T-cell (primary cell): ENCODE measurements at regions not wholly inside any gene's neighbourhood (a gene's known extent, or its start where the extent isn't known, plus 50 kb on each side); places are given as distances from the start of the nearest gene placed in this dataset.

Experiments used
- ATAC-seq, 4 experiments: fragments of 200-7000 bp in 3 of 4; fragments of 150-1000 bp in 1 of 4; cut with Tn5 transposase; replicated peaks in 1 of 4; 1 replicate in 3 of 4; 2 replicates in 1 of 4; pipeline ENCODE4 v1.10.0; 2021; ENCODE audit warnings: moderate library complexity in 3 of 4, mild to moderate bottlenecking in 2 of 4, moderate number of reproducible peaks in 1 of 4
- CTCF ChIA-PET, 2 donors: fragments of 300-600 bp; sonication (Branson Sonifier 250); formaldehyde crosslinking; loops; one replicate each; lab custom pipeline; 2022; ENCODE audit warnings: antibody characterized with exemption in 2 of 2; lab: Charles Lee
- POLR2A ChIA-PET, 2 donors: fragments of 300-600 bp; sonication (Branson Sonifier 250); formaldehyde crosslinking; loops; one replicate each; lab custom pipeline; 2022; ENCODE audit warnings: antibody characterized with exemption in 2 of 2; lab: Charles Lee
- DNase-seq, 35 experiments: peaks; one replicate each; pipeline versions ENCODE4 v3.0.0 to v3.0.0-alpha.2; 2013 to 2023
- H3K27ac ChIP-seq: one replicate; pipeline ENCODE4 v1.5.1; 2013; ENCODE audit warnings: low read length
- H3K27me3 ChIP-seq, 2 experiments: replicated peaks in 1 of 2; 1 replicate in 1 of 2; 2 replicates in 1 of 2; pipeline versions ENCODE4 v1.6.1 to v1.7.0; 2013; ENCODE audit warnings: low read length in 1 of 2, mixed read lengths in 1 of 2; ENCODE audit not compliant: control insufficient read depth in 2 of 2, insufficient read depth in 2 of 2; ENCODE audit errors: extremely low read depth in 1 of 2
- H3K36me3 ChIP-seq, 2 donors: 1 replicate in 1 of 2; 2 replicates in 1 of 2; pipeline versions ENCODE4 v1.6.1 to v1.7.0; 2013; ENCODE audit warnings: low read length in 1 of 2; ENCODE audit not compliant: control insufficient read depth in 2 of 2, insufficient read depth in 1 of 2; ENCODE audit errors: extremely low read depth in 1 of 2
- H3K4me1 ChIP-seq, 2 experiments: 1 replicate in 1 of 2; 2 replicates in 1 of 2; pipeline versions ENCODE4 v1.6.1 to v1.7.0; 2013; ENCODE audit warnings: low read length in 2 of 2, mixed read lengths in 1 of 2; ENCODE audit not compliant: insufficient read depth in 2 of 2, control insufficient read depth in 1 of 2; ENCODE audit errors: extremely low read depth in 1 of 2
- H3K4me3 ChIP-seq, 2 donors: 1 replicate in 1 of 2; 2 replicates in 1 of 2; pipeline versions ENCODE4 v1.5.1 to v1.7.0; 2013; ENCODE audit warnings: mild to moderate bottlenecking in 2 of 2, low read length in 1 of 2, moderate library complexity in 1 of 2; ENCODE audit not compliant: control insufficient read depth in 1 of 2; ENCODE audit errors: extremely low read depth in 1 of 2
- H3K9me3 ChIP-seq: 2 replicates; pipeline ENCODE4 v1.7.0; 2013
- H3K27ac Mint-ChIP-seq, 2 donors: one replicate each; pipeline ENCODE4 v1.8.0; 2020 to 2021; ENCODE audit warnings: mild to moderate bottlenecking in 2 of 2, mixed read lengths in 2 of 2
- H3K27me3 Mint-ChIP-seq, 2 donors: one replicate each; pipeline ENCODE4 v1.8.0; 2021 to 2022; ENCODE audit warnings: mixed read lengths in 2 of 2
- H3K36me3 Mint-ChIP-seq: one replicate; pipeline ENCODE4 v1.8.0; 2021; ENCODE audit warnings: mixed read lengths
- H3K4me1 Mint-ChIP-seq, 3 donors: one replicate each; pipeline ENCODE4 v1.8.0; 2020 to 2022; ENCODE audit warnings: mixed read lengths in 3 of 3, mild to moderate bottlenecking in 1 of 3
- H3K4me3 Mint-ChIP-seq, 3 donors: one replicate each; pipeline ENCODE4 v1.8.0; 2020 to 2022; ENCODE audit warnings: mild to moderate bottlenecking in 3 of 3, mixed read lengths in 3 of 3, moderate library complexity in 3 of 3
- H3K9me3 Mint-ChIP-seq, 3 donors: one replicate each; pipeline ENCODE4 v1.8.0; 2020 to 2022; ENCODE audit warnings: mixed read lengths in 3 of 3
- WGBS: methylation state at CpG from one replicate; pipeline ENCODE4 v1.1.5; 2013; ENCODE audit warnings: missing lambda C conversion rate; ENCODE audit not compliant: insufficient coverage; 5-methylcytosine and 5-hydroxymethylcytosine counted together

DNA sequence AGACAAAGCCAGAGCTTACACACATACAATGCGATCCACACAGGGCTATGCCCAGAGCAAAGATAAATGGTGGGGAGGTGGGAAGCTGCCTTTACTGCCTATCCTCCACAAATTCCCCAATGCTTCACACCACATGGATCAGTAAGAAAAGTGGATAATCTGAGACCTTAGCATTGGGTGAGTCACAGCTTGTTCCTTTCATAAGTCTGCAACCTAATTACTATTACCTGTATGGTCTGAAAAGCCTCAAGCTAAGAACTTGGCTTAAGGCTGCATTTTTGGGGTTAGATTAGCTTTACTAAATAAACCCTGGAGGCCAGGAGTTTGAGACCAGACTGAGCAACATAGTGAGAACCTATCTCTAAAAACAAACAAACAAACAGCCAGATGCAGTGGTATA is 66.0 kb upstream of the BTBD3 start:
- Histone ChIP-seq H3K4me3 (no peak overlapping the region), H3K36me3 (no peaks in the 10 kb centered on the region), H3K27me3 (no peaks in the 10 kb centered on the region), H3K27ac (no peak overlapping the region), H3K4me1 (no peaks in the 10 kb centered on the region), H3K9me3 (no peaks in the 10 kb centered on the region)
- WGBS, result no CpG with 5 or more reads among the region's 1 CpG
- no peak overlapping the region for H3K4me3 Mint-ChIP-seq
- no peaks in the 10 kb centered on the region for H3K4me1 Mint-ChIP-seq
- CTCF ChIA-PET, result no interaction called here
- H3K27ac Mint-ChIP-seq, result no peak overlapping the region
- H3K36me3 Mint-ChIP-seq, result no peaks in the 10 kb centered on the region
- peaks cover 2 to 30% (median 6%) of the 10 kb centered on the region in 3 donors for H3K9me3 Mint-ChIP-seq
- DNase-seq (no peak), ATAC-seq (no peak)
- POLR2A ChIA-PET, result no interaction called here
- peaks cover 0 to 10% of the 10 kb centered on the region in 2 donors for H3K27me3 Mint-ChIP-seq

- Mint-ChIP-seq H3K4me3 (no peak overlapping the region), H3K4me1 (no peaks in the 10 kb centered on the region), H3K27me3 (peaks cover 0 to 10% of the 10 kb centered on the region in 2 donors), H3K27ac (no peak overlapping the region), H3K36me3 (no peaks in the 10 kb centered on the region), H3K9me3 (peaks cover 2 to 29% (median 6%) of the 10 kb centered on the region in 3 donors)
- Histone ChIP-seq H3K36me3 (no peaks in the 10 kb centered on the region), H3K4me1 (no peaks in the 10 kb centered on the region), H3K9me3 (no peaks in the 10 kb centered on the region), H3K4me3 (no peak overlapping the region), H3K27me3 (no peaks in the 10 kb centered on the region), H3K27ac (no peak overlapping the region)
- ATAC-seq (no peak), DNase-seq (no peak)
- POLR2A ChIA-PET, result no interaction called here
- WGBS, result no CpG with 5 or more reads among the region's 2 CpGs
- CTCF ChIA-PET, result no interaction called here
These were observed 65.5 kb upstream of the BTBD3 start for GRCh38 chr20:11852189-11852588.

DNA sequence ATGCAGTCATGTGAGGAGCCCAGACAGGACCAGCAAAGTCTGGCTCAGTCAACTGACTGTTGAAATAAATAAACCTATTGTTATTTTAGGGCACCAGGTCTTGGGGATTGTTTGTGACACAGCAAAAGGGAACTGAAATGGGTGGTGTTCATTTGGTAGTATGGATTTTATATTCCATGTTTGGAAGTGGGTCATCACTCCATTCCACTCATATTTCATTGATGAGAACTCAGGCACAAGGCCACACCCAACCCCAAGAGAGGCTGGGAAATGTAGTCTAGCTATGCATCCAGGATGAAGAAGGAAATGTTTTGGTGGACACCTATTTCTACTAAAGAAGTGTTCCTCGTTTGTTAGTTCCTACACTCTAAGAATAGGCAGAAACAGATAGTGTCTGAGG is 64.9 kb upstream of the BTBD3 start:
- Histone ChIP-seq H3K27ac (no peak overlapping the region), H3K9me3 (no peaks in the 10 kb centered on the region), H3K4me1 (no peaks in the 10 kb centered on the region), H3K36me3 (no peaks in the 10 kb centered on the region), H3K27me3 (no peaks in the 10 kb centered on the region), H3K4me3 (no peak overlapping the region)
- Mint-ChIP-seq H3K4me1 (no peaks in the 10 kb centered on the region), H3K27me3 (peaks cover 0 to 10% of the 10 kb centered on the region in 2 donors), H3K36me3 (no peaks in the 10 kb centered on the region), H3K4me3 (no peak overlapping the region), H3K9me3 (peaks cover 2 to 26% (median 6%) of the 10 kb centered on the region in 3 donors), H3K27ac (no peak overlapping the region)
- no CpG with 5 or more reads among the region's 1 CpG for WGBS
- DNase-seq, result no peak
- POLR2A ChIA-PET, result no interaction called here
- CTCF ChIA-PET, result no interaction called here
- no peak for ATAC-seq

DNA sequence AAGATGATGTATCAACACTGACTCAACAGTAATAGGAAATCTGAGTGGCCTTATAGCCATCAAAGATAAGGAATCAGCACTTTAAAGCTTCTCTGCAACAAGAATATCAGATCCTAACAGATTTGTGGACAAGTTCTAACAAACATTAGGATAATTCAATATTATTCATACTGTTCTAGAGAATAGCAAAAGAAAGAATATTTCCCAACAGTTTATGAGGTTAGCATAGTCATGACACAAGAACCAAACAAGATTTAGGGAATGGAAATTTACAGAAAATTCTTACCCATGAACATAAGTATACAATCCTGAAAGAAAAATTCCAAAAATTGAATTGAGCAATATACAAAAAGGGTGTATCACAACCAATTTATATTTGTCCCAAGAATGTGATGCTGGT is 64.3 kb upstream of the BTBD3 start:
- Mint-ChIP-seq H3K4me3 (no peak overlapping the region), H3K36me3 (no peaks in the 10 kb centered on the region), H3K9me3 (peaks cover 2 to 26% (median 6%) of the 10 kb centered on the region in 3 donors), H3K27me3 (peaks cover 0 to 10% of the 10 kb centered on the region in 2 donors), H3K27ac (no peak overlapping the region), H3K4me1 (no peaks in the 10 kb centered on the region)
- no peak overlapping the region for H3K4me3 ChIP-seq
- no peak overlapping the region for H3K27ac ChIP-seq
- DNase-seq (no peak), ATAC-seq (no peak)
- no peaks in the 10 kb centered on the region for H3K9me3 ChIP-seq
- no peaks in the 10 kb centered on the region for H3K36me3 ChIP-seq
- CTCF ChIA-PET, result no interaction called here
- POLR2A ChIA-PET, result no interaction called here
- H3K4me1 ChIP-seq, result no peaks in the 10 kb centered on the region
- no peaks in the 10 kb centered on the region for H3K27me3 ChIP-seq

DNA sequence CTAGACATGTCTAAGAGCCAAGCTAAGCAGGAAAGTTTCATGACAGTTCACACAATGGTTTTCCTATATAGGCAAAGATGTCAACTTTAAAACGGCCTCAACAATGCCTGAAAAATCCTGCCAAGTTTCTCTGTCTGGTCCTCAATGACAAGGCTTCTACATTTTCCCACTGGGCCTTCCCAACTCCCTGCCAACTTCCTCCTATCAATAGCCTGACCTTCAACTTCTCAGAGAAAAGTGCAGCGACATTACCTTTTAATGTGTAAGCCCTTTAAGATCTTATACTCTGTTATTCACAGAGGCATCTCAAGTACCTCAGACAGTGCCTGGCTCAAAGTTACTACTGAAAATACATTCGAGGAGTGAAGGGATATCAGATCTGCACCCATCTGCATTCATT is 56.2 kb upstream of the BTBD3 start:
- H3K4me3 Mint-ChIP-seq, result no peak overlapping the region
- peaks cover 0 to 4% (median 3%) of the 10 kb centered on the region in 3 donors for H3K9me3 Mint-ChIP-seq
- H3K4me3 ChIP-seq, result no peak overlapping the region
- no peaks in the 10 kb centered on the region for H3K36me3 Mint-ChIP-seq
- no peak overlapping the region for H3K27ac ChIP-seq
- no peaks in the 10 kb centered on the region for H3K9me3 ChIP-seq
- ChIA-PET POLR2A (interaction anchor here in 1 of 2 donors (0.6 kb wide), 1 partner anchor 37 kb away, joined by 3 read pairs; no protein-coding TSS in a partner anchor), CTCF (no interaction called here)
- no peak overlapping the region for H3K27ac Mint-ChIP-seq
- H3K27me3 ChIP-seq, result no peaks in the 10 kb centered on the region
- H3K36me3 ChIP-seq, result no peaks in the 10 kb centered on the region
- WGBS, result 55% methylated on average over 2 of the region's 3 CpGs
- ATAC-seq (no peak), DNase-seq (no peak)
- no peaks in the 10 kb centered on the region for H3K4me1 ChIP-seq
- no peaks in the 10 kb centered on the region for H3K4me1 Mint-ChIP-seq
- peaks cover 0 to 10% of the 10 kb centered on the region in 2 donors for H3K27me3 Mint-ChIP-seq

- POLR2A ChIA-PET, result no interaction called here
- H3K27me3 ChIP-seq, result no peaks in the 10 kb centered on the region
- H3K27ac ChIP-seq, result no peak overlapping the region
- Mint-ChIP-seq H3K4me3 (no peak overlapping the region), H3K9me3 (peaks cover 0 to 3% (median 0%) of the 10 kb centered on the region in 3 donors), H3K4me1 (no peaks in the 10 kb centered on the region), H3K27me3 (peaks cover 0 to 6% of the 10 kb centered on the region in 2 donors), H3K27ac (no peak overlapping the region), H3K36me3 (no peaks in the 10 kb centered on the region)
- WGBS, result 90% methylated on average over 5 of the region's 6 CpGs
- no peak for ATAC-seq
- CTCF ChIA-PET, result no interaction called here
- H3K4me1 ChIP-seq, result no peaks in the 10 kb centered on the region
- no peak overlapping the region for H3K4me3 ChIP-seq
- no peaks in the 10 kb centered on the region for H3K36me3 ChIP-seq
- no peaks in the 10 kb centered on the region for H3K9me3 ChIP-seq
- DNase-seq, result no peak
These were observed 50.3 kb upstream of the BTBD3 start for GRCh38 chr20:11867291-11867919.
